Prostate gland (tissue), 2 donors: ENCODE measurements at regions not wholly inside any gene's neighbourhood (a gene's known extent, or its start where the extent isn't known, plus 50 kb on each side); places are given as distances from the start of the nearest gene placed in this dataset.

Source experiments
- DNase-seq: peaks from one replicate; pipeline ENCODE4 v3.0.0-alpha.2; 2019; ENCODE audit warnings: low spot score
- H3K27ac ChIP-seq, 2 donors: fragments of 200-600 bp; sonication (generic); 2 replicates each; pipeline ENCODE4 v1.5.1; 2017 to 2019
- H3K27me3 ChIP-seq: fragments of 200-600 bp; sonication (generic); replicated peaks from 2 replicates; pipeline ENCODE4 v1.5.1; 2019; ENCODE audit not compliant: insufficient read depth
- H3K36me3 ChIP-seq, 2 donors: fragments of 200-600 bp; sonication (generic); 1 replicate in 1 of 2; 2 replicates in 1 of 2; pipeline versions ENCODE4 v1.5.1 to v1.8.1; 2017 to 2019
- H3K4me1 ChIP-seq: fragments of 200-600 bp; sonication (generic); replicated peaks from 2 replicates; pipeline ENCODE4 v1.5.1; 2019
- H3K4me3 ChIP-seq, 2 donors: fragments of 200-600 bp; sonication (generic); 2 replicates each; pipeline ENCODE4 v1.5.1; 2017 to 2019
- H3K9me3 ChIP-seq: fragments of 200-600 bp; sonication (generic); 2 replicates; pipeline ENCODE4 v1.5.1; 2017
- CTCF ChIP-seq, 4 experiments: fragments of 200-600 bp in 2 of 4; fragments of 450-650 bp in 2 of 4; sonication (generic) in 2 of 4; IDR thresholded peaks; 1 replicate in 3 of 4; 2 replicates in 1 of 4; pipeline ENCODE4 v1.5.1; 2016 to 2019; ENCODE audit warnings: antibody characterized with exemption in 4 of 4, mild to moderate bottlenecking in 2 of 4, moderate library complexity in 2 of 4
- POLR2A ChIP-seq: fragments of 450-650 bp; IDR thresholded peaks from one replicate; pipeline ENCODE4 v1.6.1; 2016; ENCODE audit warnings: antibody characterized with exemption, mild to moderate bottlenecking
- POLR2AphosphoS5 ChIP-seq: sonication (generic); formaldehyde crosslinking; IDR thresholded peaks from one replicate; pipeline ENCODE4 v1.6.1; 2017; ENCODE audit warnings: antibody characterized with exemption
- WGBS: methylation state at CpG from one replicate; pipeline ENCODE4 v1.1.5; 2018; 5-methylcytosine and 5-hydroxymethylcytosine counted together
- intact Hi-C: fragments of 100-400 bp; cut with DNase I; formaldehyde crosslinking; loops from one replicate; pipeline ENCODE4 v1.14.2; 2022

GRCh38 chr16:47847220-47847970 lies 308.4 kb downstream of the ABCC12 start:
- H3K27ac ChIP-seq, result no peak overlapping the region
- 50% methylated on average over 6 of the region's 6 CpGs for WGBS
- no peaks in the 10 kb centered on the region for H3K27me3 ChIP-seq
- no peaks in the 10 kb centered on the region for H3K9me3 ChIP-seq
- H3K4me3 ChIP-seq, result no peak overlapping the region
- no peaks in the 10 kb centered on the region for H3K4me1 ChIP-seq
- intact Hi-C loops, result no loop called here
- no peak for TF ChIP-seq POLR2AphosphoS5
- TF ChIP-seq CTCF (IDR thresholded peaks at IDR 0.05), result no peak
- no peak for TF ChIP-seq POLR2A
- H3K36me3 ChIP-seq, result no peaks in the 10 kb centered on the region
- DNase-seq, result no peak

DNA sequence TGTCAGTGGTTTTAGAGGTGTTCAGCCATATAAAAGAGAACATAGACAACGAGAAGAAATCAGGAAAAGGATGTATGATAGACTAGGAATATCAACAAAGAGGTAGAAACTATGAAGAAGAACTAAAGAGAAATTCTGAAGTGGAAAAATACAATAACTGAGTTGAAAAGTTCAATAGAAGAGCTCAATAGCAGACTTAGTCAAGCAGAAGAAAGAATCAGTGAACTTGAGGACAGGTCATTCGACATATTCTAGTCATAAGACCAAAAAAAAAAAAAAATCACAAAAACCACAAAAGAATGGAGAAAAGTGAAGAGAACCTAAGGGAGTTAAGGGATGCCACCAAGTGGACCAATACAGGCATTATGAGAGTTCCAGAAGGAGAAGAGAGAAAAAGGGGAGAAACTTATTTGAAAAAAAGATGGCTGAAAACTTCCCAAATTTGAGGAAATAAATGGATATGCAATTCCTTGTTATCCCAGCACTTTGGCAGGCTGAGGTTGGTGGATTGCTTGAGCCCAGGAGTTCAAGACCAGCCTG lies 321.2 kb downstream of the ABCC12 start:
- WGBS, result 71% methylated on average over 2 of the region's 2 CpGs
- Histone ChIP-seq H3K27ac (no peak overlapping the region), H3K36me3 (no peaks in the 10 kb centered on the region), H3K4me3 (no peak overlapping the region), H3K27me3 (no peaks in the 10 kb centered on the region), H3K4me1 (no peaks in the 10 kb centered on the region), H3K9me3 (no peaks in the 10 kb centered on the region)
- no peak for DNase-seq
- no peak for TF ChIP-seq POLR2A
- intact Hi-C loops, result no loop called here

DNA sequence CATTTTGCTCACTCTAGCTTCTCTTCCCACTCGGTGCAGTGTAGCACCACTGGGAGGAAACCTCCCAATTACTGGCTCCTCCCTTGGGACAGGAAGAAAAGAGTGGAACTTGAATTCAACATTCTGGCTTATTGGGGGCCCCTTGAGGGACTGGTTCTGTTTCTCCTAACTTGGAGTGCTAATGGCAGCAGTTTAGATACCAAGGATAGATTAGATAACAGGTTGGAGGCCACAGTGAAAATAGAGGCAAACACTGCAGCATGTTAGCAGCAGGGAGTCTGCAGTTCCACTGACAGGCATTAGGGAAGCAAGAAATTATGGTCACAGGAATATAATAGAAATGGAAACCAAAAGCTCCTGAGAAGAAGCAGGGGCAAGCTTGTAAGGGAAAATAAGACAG lies 322.0 kb downstream of the ABCC12 start:
- TF ChIP-seq POLR2A (no peak), POLR2AphosphoS5 (no peak), CTCF (IDR thresholded peaks at IDR 0.05) (no peak)

GRCh38 chr16:47829850-47830600 lies 325.8 kb downstream of the ABCC12 start:
- Histone ChIP-seq H3K36me3 (no peaks in the 10 kb centered on the region), H3K4me3 (no peak overlapping the region), H3K27ac (no peak overlapping the region), H3K4me1 (no peaks in the 10 kb centered on the region), H3K9me3 (no peaks in the 10 kb centered on the region), H3K27me3 (no peaks in the 10 kb centered on the region)
- no peak for DNase-seq
- intact Hi-C loops, result no loop called here
- no peak for TF ChIP-seq POLR2A
- no peak for TF ChIP-seq CTCF (IDR thresholded peaks at IDR 0.05)
- no peak for TF ChIP-seq POLR2AphosphoS5
- WGBS, result 91% methylated on average over 2 of the region's 2 CpGs

More for the DNA sequence above, 322.0 kb downstream of the ABCC12 start:
- Histone ChIP-seq H3K36me3 (no peaks in the 10 kb centered on the region), H3K27ac (no peak overlapping the region), H3K9me3 (no peaks in the 10 kb centered on the region), H3K27me3 (no peaks in the 10 kb centered on the region), H3K4me1 (no peaks in the 10 kb centered on the region), H3K4me3 (no peak overlapping the region)
- DNase-seq, result no peak
- WGBS, result 82% methylated on average over 1 of the region's 1 CpG
- intact Hi-C loops, result no loop called here

- no peak for DNase-seq
- no peaks in the 10 kb centered on the region for H3K9me3 ChIP-seq
- WGBS, result 64% methylated on average over 4 of the region's 4 CpGs
- H3K27ac ChIP-seq, result no peak overlapping the region
- H3K4me1 ChIP-seq, result no peaks in the 10 kb centered on the region
- no peak overlapping the region for H3K4me3 ChIP-seq
- intact Hi-C loops, result no loop called here
- H3K36me3 ChIP-seq, result no peaks in the 10 kb centered on the region
- H3K27me3 ChIP-seq, result no peaks in the 10 kb centered on the region
- no peak for TF ChIP-seq CTCF (IDR thresholded peaks at IDR 0.05)
- no peak for TF ChIP-seq POLR2AphosphoS5
- TF ChIP-seq POLR2A, result no peak
Measured at GRCh38 chr16:47826070-47826469, 329.7 kb downstream of the ABCC12 start.
